Transverse colon (tissue), 4 donors: ENCODE measurements at regions not wholly inside any gene's neighbourhood (a gene's known extent, or its start where the extent isn't known, plus 50 kb on each side); places are given as distances from the start of the nearest gene placed in this dataset.

Experiments used
- DNase-seq: peaks from one replicate; pipeline ENCODE4 v3.0.0-alpha.2; 2019
- H3K27ac ChIP-seq, 4 donors: fragments of 200-600 bp; sonication (generic); 2 replicates each; pipeline ENCODE4 v1.5.1; 2016 to 2018; ENCODE audit warnings: inconsistent platforms in 4 of 4
- H3K27me3 ChIP-seq: fragments of 200-600 bp; sonication (generic); 2 replicates; pipeline ENCODE4 v1.5.1; 2017; ENCODE audit warnings: inconsistent platforms
- H3K36me3 ChIP-seq, 4 donors: fragments of 200-600 bp; sonication (generic); 2 replicates each; pipeline ENCODE4 v1.5.1; 2017 to 2019; ENCODE audit warnings: inconsistent platforms in 4 of 4
- H3K4me1 ChIP-seq, 4 donors: fragments of 200-600 bp; sonication (generic); 2 replicates each; pipeline ENCODE4 v1.5.1; 2017 to 2020; ENCODE audit warnings: inconsistent platforms in 4 of 4
- H3K4me3 ChIP-seq, 4 donors: fragments of 200-600 bp; sonication (generic); 1 replicate in 1 of 4; 2 replicates in 3 of 4; pipeline versions ENCODE4 v1.5.1 to v1.6.1; 2017 to 2019; ENCODE audit warnings: inconsistent platforms in 4 of 4
- H3K9me3 ChIP-seq, 2 donors: fragments of 200-600 bp; sonication (generic); 2 replicates each; pipeline ENCODE4 v1.5.1; 2017 to 2019; ENCODE audit warnings: inconsistent platforms in 2 of 2
- EP300 ChIP-seq: sonication (generic); formaldehyde crosslinking; IDR thresholded peaks from one replicate; pipeline ENCODE4 v1.6.1; 2017; ENCODE audit warnings: antibody characterized with exemption, low read depth
- POLR2A ChIP-seq: fragments of 450-650 bp; IDR thresholded peaks from one replicate; pipeline ENCODE4 v1.6.1; 2016; ENCODE audit warnings: antibody characterized with exemption, mild to moderate bottlenecking, moderate library complexity
- POLR2AphosphoS5 ChIP-seq, 3 donors: sonication (generic); formaldehyde crosslinking; IDR thresholded peaks; one replicate each; pipeline ENCODE4 v1.6.1; 2016; ENCODE audit warnings: antibody characterized with exemption in 3 of 3
- WGBS, 2 donors: methylation state at CpG; one replicate each; pipeline ENCODE4 v1.1.5; 2018; ENCODE audit warnings: low coverage in 1 of 2; 5-methylcytosine and 5-hydroxymethylcytosine counted together
- in situ Hi-C, 4 donors: fragments of 200-750 bp; cut with MboI; loops; one replicate each; pipeline versions ENCODE4 v1.15.0 to v1.15.1; 2017; ENCODE audit warnings: low sequenced_read_pairs in 3 of 4, low pct_ligation_motif_present in 1 of 4, low pct_unique_long_range_greater_than_20kb in 1 of 4
- intact Hi-C: fragments of 100-400 bp; cut with DNase I; formaldehyde crosslinking; loops from one replicate; pipeline ENCODE4 v1.15.1; 2023; ENCODE audit warnings: low total_unique reads
- TF ChIP-seq, protein P1 (sequence below), 5 experiments: fragments of 200-600 bp in 3 of 5; fragments of 450-650 bp in 2 of 5; sonication (generic) in 3 of 5; IDR thresholded peaks; 1 replicate in 2 of 5; 2 replicates in 3 of 5; pipeline ENCODE4 v1.5.1; 2016 to 2017; ENCODE audit warnings: antibody characterized with exemption in 5 of 5, inconsistent platforms in 3 of 5, mild to moderate bottlenecking in 2 of 5, moderate library complexity in 1 of 5

DNA sequence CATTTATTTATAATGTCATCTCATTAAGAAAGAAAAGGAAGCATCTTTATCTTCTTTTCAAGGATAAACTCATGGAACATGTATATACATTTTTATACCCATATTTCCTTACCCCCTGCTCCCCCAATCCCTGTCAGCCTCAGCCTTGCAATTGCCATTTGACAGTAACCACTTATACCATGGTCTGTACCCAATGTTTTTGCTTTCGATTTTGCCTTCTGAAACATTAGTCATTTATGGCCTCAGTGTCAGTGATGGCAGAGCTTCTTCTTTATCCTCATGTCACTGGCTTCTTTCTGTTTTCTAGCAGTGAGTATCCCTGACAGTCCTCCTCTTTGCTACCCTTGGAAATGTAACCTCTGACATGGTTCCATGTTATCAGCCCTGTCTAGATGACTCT lies 228.4 kb downstream of the SPRY1 start:
- Histone ChIP-seq H3K9me3 (no peaks in the 10 kb centered on the region), H3K27me3 (no peaks in the 10 kb centered on the region), H3K4me3 (no peak overlapping the region), H3K27ac (no peak overlapping the region), H3K4me1 (peaks cover 0 to 12% (median 0%) of the 10 kb centered on the region in 4 donors), H3K36me3 (no peaks in the 10 kb centered on the region)
- WGBS, 2 donors = 60 to 71% methylated on average over 1 of the region's 1 CpG
- TF ChIP-seq EP300 (no peak), POLR2A (no peak), POLR2AphosphoS5 (IDR thresholded peaks at IDR 0.05) (no peak)
- TF ChIP-seq, protein P1, sequence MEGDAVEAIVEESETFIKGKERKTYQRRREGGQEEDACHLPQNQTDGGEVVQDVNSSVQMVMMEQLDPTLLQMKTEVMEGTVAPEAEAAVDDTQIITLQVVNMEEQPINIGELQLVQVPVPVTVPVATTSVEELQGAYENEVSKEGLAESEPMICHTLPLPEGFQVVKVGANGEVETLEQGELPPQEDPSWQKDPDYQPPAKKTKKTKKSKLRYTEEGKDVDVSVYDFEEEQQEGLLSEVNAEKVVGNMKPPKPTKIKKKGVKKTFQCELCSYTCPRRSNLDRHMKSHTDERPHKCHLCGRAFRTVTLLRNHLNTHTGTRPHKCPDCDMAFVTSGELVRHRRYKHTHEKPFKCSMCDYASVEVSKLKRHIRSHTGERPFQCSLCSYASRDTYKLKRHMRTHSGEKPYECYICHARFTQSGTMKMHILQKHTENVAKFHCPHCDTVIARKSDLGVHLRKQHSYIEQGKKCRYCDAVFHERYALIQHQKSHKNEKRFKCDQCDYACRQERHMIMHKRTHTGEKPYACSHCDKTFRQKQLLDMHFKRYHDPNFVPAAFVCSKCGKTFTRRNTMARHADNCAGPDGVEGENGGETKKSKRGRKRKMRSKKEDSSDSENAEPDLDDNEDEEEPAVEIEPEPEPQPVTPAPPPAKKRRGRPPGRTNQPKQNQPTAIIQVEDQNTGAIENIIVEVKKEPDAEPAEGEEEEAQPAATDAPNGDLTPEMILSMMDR (IDR thresholded peaks at IDR 0.05) = no peak
- no peak for DNase-seq
- in situ Hi-C loops = no loop called here
- intact Hi-C loops = loop anchor here (5.0 kb wide), 1 partner anchor 1287 kb away; no protein-coding TSS in a partner anchor

DNA sequence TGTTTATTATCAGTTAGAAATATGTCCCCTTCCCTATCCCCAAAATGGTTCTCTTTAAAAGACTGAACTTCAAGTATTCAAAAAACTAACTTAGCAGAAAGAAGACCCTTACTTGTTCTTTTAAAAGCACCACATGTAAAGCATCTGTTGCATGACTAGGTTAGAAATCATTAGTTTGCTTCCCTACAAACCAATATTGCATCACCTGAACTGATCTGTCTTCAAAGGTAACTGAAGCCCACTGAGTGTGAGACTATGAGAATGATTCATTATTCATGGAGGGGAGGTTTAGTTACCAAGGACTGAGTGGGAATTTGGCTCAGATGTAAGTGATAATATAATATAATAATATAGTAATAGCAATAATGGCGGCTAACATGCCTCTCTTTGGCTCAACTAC lies 231.7 kb downstream of the SPRY1 start:
- TF ChIP-seq POLR2AphosphoS5 (IDR thresholded peaks at IDR 0.05) (no peak), POLR2A (no peak), EP300 (no peak)
- TF ChIP-seq, protein P1 (IDR thresholded peaks at IDR 0.05) = no peak
- Histone ChIP-seq H3K27me3 (no peaks in the 10 kb centered on the region), H3K4me3 (no peak overlapping the region), H3K9me3 (no peaks in the 10 kb centered on the region), H3K27ac (no peak overlapping the region), H3K4me1 (no peaks in the 10 kb centered on the region), H3K36me3 (no peaks in the 10 kb centered on the region)
- no peak for DNase-seq
- 92 to 94% methylated on average over 1 of the region's 1 CpG for WGBS, 2 donors
- intact Hi-C loops = no loop called here
- in situ Hi-C loops = no loop called here

DNA sequence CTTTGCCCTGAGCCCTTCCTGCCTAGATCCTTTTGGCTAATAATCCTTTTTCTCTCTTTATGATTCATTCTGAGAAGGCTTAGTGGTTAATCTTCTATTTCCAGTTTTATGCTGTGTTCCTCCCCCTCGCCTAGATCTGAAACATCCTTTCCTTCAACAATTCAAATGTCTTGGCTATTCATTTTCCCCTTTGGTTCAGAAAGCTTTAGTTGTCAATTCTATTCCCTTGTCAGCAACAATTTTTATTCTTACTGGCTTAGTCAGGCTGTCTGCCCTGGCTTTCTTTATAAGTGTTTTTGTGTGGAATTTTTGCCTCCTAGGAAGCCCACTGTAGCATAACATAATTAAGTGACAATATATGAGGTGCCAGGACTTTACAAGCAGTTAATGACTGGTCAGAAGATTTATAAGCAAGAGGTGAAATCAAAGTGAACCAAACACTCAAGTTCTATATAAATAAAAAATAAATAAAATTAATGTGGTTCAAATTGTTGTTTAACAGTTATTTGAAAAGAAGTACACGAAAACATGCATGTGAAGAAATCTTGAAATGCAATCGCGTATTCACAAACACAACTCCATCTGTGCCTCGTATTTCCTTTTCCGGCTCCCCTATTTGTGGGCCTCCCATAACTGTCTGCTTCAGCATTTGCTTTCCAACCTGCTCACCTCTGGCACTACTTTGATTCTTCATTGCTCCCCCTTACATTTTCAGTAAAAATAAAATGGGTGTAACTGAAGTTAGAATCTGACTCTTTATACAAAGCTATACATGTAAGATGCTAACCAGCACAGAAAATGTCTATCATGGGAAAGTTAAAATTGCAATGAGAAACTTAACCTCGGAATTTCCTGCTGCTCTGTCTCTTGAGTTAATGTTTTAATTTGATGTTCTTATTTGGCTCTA lies 235.4 kb downstream of the SPRY1 start:
- intact Hi-C loops = no loop called here
- no peak overlapping the region for H3K4me3 ChIP-seq
- H3K4me1 ChIP-seq = no peaks in the 10 kb centered on the region
- H3K9me3 ChIP-seq = no peaks in the 10 kb centered on the region
- no peaks in the 10 kb centered on the region for H3K36me3 ChIP-seq
- WGBS, 2 donors = 61 to 66% methylated on average over 7 of the region's 7 CpGs
- TF ChIP-seq POLR2AphosphoS5 (IDR thresholded peaks at IDR 0.05) = no peak
- TF ChIP-seq EP300 = no peak
- TF ChIP-seq, protein P1 (IDR thresholded peaks at IDR 0.05) = no peak
- TF ChIP-seq POLR2A = no peak
- H3K27ac ChIP-seq = no peak overlapping the region
- H3K27me3 ChIP-seq = no peaks in the 10 kb centered on the region
- no peak for DNase-seq
- in situ Hi-C loops = no loop called here

DNA sequence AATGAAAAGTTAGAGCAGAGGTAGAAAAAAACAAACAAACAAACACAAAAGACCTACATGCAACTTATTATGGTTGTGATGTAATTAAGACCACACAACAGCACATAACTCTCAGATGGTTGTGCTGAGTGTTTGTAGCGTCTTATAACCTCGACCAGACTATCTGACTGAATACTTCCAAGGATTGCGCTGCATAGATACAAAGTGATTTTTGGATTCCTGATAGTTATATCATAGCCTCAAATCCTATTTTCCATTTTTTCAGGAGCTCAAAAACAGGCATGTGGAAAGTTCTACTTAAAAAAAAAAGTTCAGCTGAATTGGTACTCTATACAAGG lies 236.1 kb downstream of the SPRY1 start:
- H3K27me3 ChIP-seq = no peaks in the 10 kb centered on the region
- H3K27ac ChIP-seq = no peak overlapping the region
- intact Hi-C loops (no loop called here), in situ Hi-C loops (no loop called here)
- no peaks in the 10 kb centered on the region for H3K9me3 ChIP-seq
- no peaks in the 10 kb centered on the region for H3K4me1 ChIP-seq
- no peak for TF ChIP-seq EP300
- TF ChIP-seq POLR2AphosphoS5 (IDR thresholded peaks at IDR 0.05) = no peak
- no peak for TF ChIP-seq POLR2A
- TF ChIP-seq, protein P1 (IDR thresholded peaks at IDR 0.05) = no peak
- 85 to 100% methylated on average over 2 to 3 of the region's 3 CpGs for WGBS, 2 donors
- H3K4me3 ChIP-seq = no peak overlapping the region
- DNase-seq = no peak
- H3K36me3 ChIP-seq = no peaks in the 10 kb centered on the region
